Vagina (tissue), 2 donors: ENCODE measurements at regions not wholly inside any gene's neighbourhood (a gene's known extent, or its start where the extent isn't known, plus 50 kb on each side); places are given as distances from the start of the nearest gene placed in this dataset.

Experiments
- POLR2A ChIP-seq, 2 donors: fragments of 450-650 bp; IDR thresholded peaks; one replicate each; pipeline ENCODE4 v1.6.1; 2017; ENCODE audit warnings: antibody characterized with exemption in 2 of 2, mild to moderate bottlenecking in 2 of 2, moderate library complexity in 2 of 2
- POLR2AphosphoS5 ChIP-seq, 2 donors: sonication (generic); formaldehyde crosslinking; IDR thresholded peaks; one replicate each; pipeline ENCODE4 v1.9.0; 2017; ENCODE audit warnings: antibody characterized with exemption in 2 of 2, mild to moderate bottlenecking in 2 of 2, low read depth in 1 of 2; ENCODE audit not compliant: insufficient read depth in 1 of 2
- TF ChIP-seq, protein P1 (sequence below), 3 experiments: fragments of 450-650 bp in 2 of 3; fragments of 200-600 bp in 1 of 3; sonication (generic) in 1 of 3; IDR thresholded peaks; one replicate each; pipeline ENCODE4 v1.5.1; 2017 to 2019; ENCODE audit warnings: antibody characterized with exemption in 3 of 3, mild to moderate bottlenecking in 2 of 3, moderate library complexity in 2 of 3

- TF ChIP-seq, protein P1, sequence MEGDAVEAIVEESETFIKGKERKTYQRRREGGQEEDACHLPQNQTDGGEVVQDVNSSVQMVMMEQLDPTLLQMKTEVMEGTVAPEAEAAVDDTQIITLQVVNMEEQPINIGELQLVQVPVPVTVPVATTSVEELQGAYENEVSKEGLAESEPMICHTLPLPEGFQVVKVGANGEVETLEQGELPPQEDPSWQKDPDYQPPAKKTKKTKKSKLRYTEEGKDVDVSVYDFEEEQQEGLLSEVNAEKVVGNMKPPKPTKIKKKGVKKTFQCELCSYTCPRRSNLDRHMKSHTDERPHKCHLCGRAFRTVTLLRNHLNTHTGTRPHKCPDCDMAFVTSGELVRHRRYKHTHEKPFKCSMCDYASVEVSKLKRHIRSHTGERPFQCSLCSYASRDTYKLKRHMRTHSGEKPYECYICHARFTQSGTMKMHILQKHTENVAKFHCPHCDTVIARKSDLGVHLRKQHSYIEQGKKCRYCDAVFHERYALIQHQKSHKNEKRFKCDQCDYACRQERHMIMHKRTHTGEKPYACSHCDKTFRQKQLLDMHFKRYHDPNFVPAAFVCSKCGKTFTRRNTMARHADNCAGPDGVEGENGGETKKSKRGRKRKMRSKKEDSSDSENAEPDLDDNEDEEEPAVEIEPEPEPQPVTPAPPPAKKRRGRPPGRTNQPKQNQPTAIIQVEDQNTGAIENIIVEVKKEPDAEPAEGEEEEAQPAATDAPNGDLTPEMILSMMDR (IDR thresholded peaks at IDR 0.05), result no peak
- no peak for TF ChIP-seq POLR2A (IDR thresholded peaks at IDR 0.05)
- TF ChIP-seq POLR2AphosphoS5 (IDR thresholded peaks at IDR 0.05; ENCODE audit: insufficient read depth in 1 of 2, low read depth in 1 of 2), result no peak
These were observed 422.9 kb upstream of the SEMA3A start for GRCh38 chr7:84617265-84618030.
